SK-N-SH (cell line): ENCODE measurements at regions not wholly inside any gene's neighbourhood (a gene's known extent, or its start where the extent isn't known, plus 50 kb on each side); places are given as distances from the start of the nearest gene placed in this dataset.

ENCODE experiments used
- CTCF ChIA-PET: fragments of 300-600, 350-600 bp; formaldehyde crosslinking; extraction: SDS; loops from one replicate; lab custom pipeline; 2021; lab: Yijun Ruan, JAX
- POLR2A ChIA-PET: fragments of 350-600 bp; sonication (Branson Sonifier 250); formaldehyde crosslinking; extraction: SDS; loops from one replicate; lab custom pipeline; 2020; ENCODE audit warnings: antibody characterized with exemption, inconsistent platforms; lab: Yijun Ruan, JAX
- DNase-seq: peaks from one replicate; pipeline ENCODE4 v3.0.0; 2012
- H2AFZ ChIP-seq: fragments of 200-600 bp; sonication (generic); 2 replicates; pipeline ENCODE4 v1.8.1; 2016; ENCODE audit warnings: antibody characterized with exemption, mild to moderate bottlenecking, low read depth
- H3F3A ChIP-seq: fragments of 200-600 bp; sonication (generic); replicated peaks from 2 replicates; pipeline ENCODE3; 2016; ENCODE audit warnings: antibody characterized with exemption, mild to moderate bottlenecking; ENCODE audit not compliant: insufficient read depth
- H3K27ac ChIP-seq, 2 experiments: fragments of 200-500 bp in 1 of 2; fragments of 200-600 bp in 1 of 2; sonication (Bioruptor generic) in 1 of 2; sonication (generic), shearing (Covaris generic) in 1 of 2; 2 replicates each; pipeline versions ENCODE4 v1.5.1 to v1.6.1; 2014 to 2016; ENCODE audit warnings: low read depth in 2 of 2, inconsistent platforms in 1 of 2, low read length in 1 of 2, mild to moderate bottlenecking in 1 of 2, mixed read lengths in 1 of 2
- H3K27me3 ChIP-seq: fragments of 200-600 bp; sonication (generic), shearing (Covaris generic); 2 replicates; pipeline ENCODE4 v1.6.1; 2016; ENCODE audit warnings: mixed run types; ENCODE audit not compliant: insufficient read depth
- H3K36me3 ChIP-seq, 2 experiments: fragments of 200-500 bp in 1 of 2; fragments of 200-600 bp in 1 of 2; sonication (Bioruptor generic) in 1 of 2; sonication (generic) in 1 of 2; replicated peaks in 1 of 2; 2 replicates each; pipeline versions ENCODE3 to v1.5.1; 2014 to 2016; ENCODE audit warnings: low read length in 1 of 2, mild to moderate bottlenecking in 1 of 2; ENCODE audit not compliant: insufficient read depth in 2 of 2, control insufficient read depth in 1 of 2
- H3K4me1 ChIP-seq, 2 experiments: fragments of 200-500 bp in 1 of 2; fragments of 200-600 bp in 1 of 2; sonication (Bioruptor generic) in 1 of 2; sonication (generic), shearing (Covaris generic) in 1 of 2; 2 replicates each; pipeline versions ENCODE4 v1.5.1 to v1.6.1; 2014 to 2016; ENCODE audit warnings: low read depth in 1 of 2, low read length in 1 of 2, mixed run types in 1 of 2; ENCODE audit not compliant: insufficient read depth in 2 of 2, control insufficient read depth in 1 of 2
- H3K4me2 ChIP-seq: fragments of 200-600 bp; sonication (generic), shearing (Covaris generic); 2 replicates; pipeline ENCODE4 v1.6.1; 2017; ENCODE audit warnings: mixed run types
- H3K4me3 ChIP-seq, 2 experiments: fragments of 200-500 bp in 1 of 2; fragments of 200-600 bp in 1 of 2; sonication (Bioruptor generic) in 1 of 2; sonication (generic), shearing (Covaris generic) in 1 of 2; 2 replicates each; pipeline versions ENCODE4 v1.5.1 to v1.8.1; 2014 to 2016; ENCODE audit warnings: low read depth in 2 of 2, inconsistent platforms in 1 of 2, low read length in 1 of 2, mild to moderate bottlenecking in 1 of 2, mixed read lengths in 1 of 2, moderate library complexity in 1 of 2
- H3K79me2 ChIP-seq: fragments of 200-600 bp; sonication (generic); 2 replicates; pipeline ENCODE4 v1.8.1; 2017; ENCODE audit warnings: mild to moderate bottlenecking; ENCODE audit not compliant: insufficient read depth
- H3K9ac ChIP-seq: fragments of 200-600 bp; sonication (generic); 2 replicates; pipeline ENCODE4 v1.6.1; 2017; ENCODE audit warnings: mixed run types
- H3K9me2 ChIP-seq: fragments of 200-600 bp; sonication (generic); 2 replicates; pipeline ENCODE4 v1.6.1; 2017; ENCODE audit warnings: mixed run types
- H3K9me3 ChIP-seq: fragments of 200-600 bp; sonication (generic); 2 replicates; pipeline ENCODE4 v1.6.1; 2017; ENCODE audit warnings: mixed run types, mild to moderate bottlenecking, moderate library complexity
- H4K20me1 ChIP-seq: fragments of 200-600 bp; sonication (generic); 2 replicates; pipeline ENCODE4 v1.6.1; 2017; ENCODE audit warnings: mild to moderate bottlenecking, mixed run types; ENCODE audit not compliant: insufficient read depth
- ELF1 ChIP-seq: IDR thresholded peaks from 2 replicates; pipeline ENCODE4 v1.4.0; 2012
- EP300 ChIP-seq, 2 experiments: IDR thresholded peaks; 2 replicates each; pipeline versions ENCODE4 v1.4.0 to v1.6.1; 2012; ENCODE audit warnings: borderline replicate concordance in 1 of 2, low read depth in 1 of 2, low read length in 1 of 2
- FOXJ3 ChIP-seq: sonication (generic); formaldehyde crosslinking; IDR thresholded peaks from 2 replicates; pipeline ENCODE4 v1.5.1; 2020; ENCODE audit warnings: mild to moderate bottlenecking, missing genetic modification reagents
- FOXM1 ChIP-seq: IDR thresholded peaks from 2 replicates; pipeline ENCODE4 v1.4.0; 2012; ENCODE audit warnings: low read depth, mild to moderate bottlenecking
- MEF2A ChIP-seq: IDR thresholded peaks from 2 replicates; pipeline ENCODE4 v1.4.0; 2012; ENCODE audit warnings: low read depth, borderline replicate concordance
- MXI1 ChIP-seq: IDR thresholded peaks from 2 replicates; pipeline ENCODE4 v1.6.1; 2012; ENCODE audit warnings: mild to moderate bottlenecking, low read depth, low read length, improper control_type of control experiment
- NFIC ChIP-seq: IDR thresholded peaks from 2 replicates; pipeline ENCODE4 v1.4.0; 2012; ENCODE audit warnings: borderline replicate concordance
- NRF1 ChIP-seq: IDR thresholded peaks from 2 replicates; pipeline ENCODE4 v1.6.1; 2012; ENCODE audit warnings: low read depth, mild to moderate bottlenecking, low read length
- RAD21 ChIP-seq: IDR thresholded peaks from 2 replicates; pipeline ENCODE4 v1.6.1; 2012; ENCODE audit warnings: mild to moderate bottlenecking, low read length
- RCOR1 ChIP-seq: fragments of 150-350 bp; IDR thresholded peaks from 2 replicates; pipeline ENCODE4 v1.6.1; 2017; ENCODE audit warnings: antibody characterized with exemption, low read length
- RFX5 ChIP-seq: IDR thresholded peaks from 2 replicates; pipeline ENCODE4 v1.6.1; 2012; ENCODE audit warnings: mild to moderate bottlenecking, improper control_type of control experiment, low read length
- RXRA ChIP-seq: IDR thresholded peaks from 2 replicates; pipeline ENCODE4 v1.4.0; 2012; ENCODE audit warnings: low read depth, mild to moderate bottlenecking, borderline replicate concordance
- SIN3A ChIP-seq: IDR thresholded peaks from 2 replicates; pipeline ENCODE4 v1.6.1; 2012; ENCODE audit warnings: low read depth, mild to moderate bottlenecking, low read length, moderate library complexity, borderline replicate concordance
- SMC3 ChIP-seq: IDR thresholded peaks from 2 replicates; pipeline ENCODE4 v1.6.1; 2012; ENCODE audit warnings: low read depth, low read length, improper control_type of control experiment
- TAF1 ChIP-seq: IDR thresholded peaks from 2 replicates; pipeline ENCODE4 v1.6.1; 2012; ENCODE audit warnings: low read depth, mild to moderate bottlenecking, low read length, moderate library complexity, borderline replicate concordance
- TEAD4 ChIP-seq: IDR thresholded peaks from 2 replicates; pipeline ENCODE4 v1.4.0; 2012; ENCODE audit warnings: mild to moderate bottlenecking, borderline replicate concordance; ENCODE audit not compliant: insufficient read depth
- YY1 ChIP-seq: IDR thresholded peaks from 2 replicates; pipeline ENCODE4 v1.4.0; 2012; ENCODE audit warnings: low read depth, mild to moderate bottlenecking
- TF ChIP-seq, protein P1 (sequence below): IDR thresholded peaks from 2 replicates; pipeline ENCODE4; 2012
- TF ChIP-seq, protein P2 (sequence below): IDR thresholded peaks from 2 replicates; pipeline ENCODE4 v1.4.0; 2012; ENCODE audit warnings: low read depth
- TF ChIP-seq, protein P3 (sequence below): IDR thresholded peaks from 2 replicates; pipeline ENCODE4 v1.6.1; 2012; ENCODE audit warnings: mild to moderate bottlenecking, low read depth, low read length, moderate library complexity
- TF ChIP-seq, protein P4 (sequence below): fragments of 150-350 bp; IDR thresholded peaks from 2 replicates; pipeline ENCODE4 v1.6.1; 2017; ENCODE audit warnings: antibody characterized with exemption, low read length, low read depth, borderline replicate concordance

DNA sequence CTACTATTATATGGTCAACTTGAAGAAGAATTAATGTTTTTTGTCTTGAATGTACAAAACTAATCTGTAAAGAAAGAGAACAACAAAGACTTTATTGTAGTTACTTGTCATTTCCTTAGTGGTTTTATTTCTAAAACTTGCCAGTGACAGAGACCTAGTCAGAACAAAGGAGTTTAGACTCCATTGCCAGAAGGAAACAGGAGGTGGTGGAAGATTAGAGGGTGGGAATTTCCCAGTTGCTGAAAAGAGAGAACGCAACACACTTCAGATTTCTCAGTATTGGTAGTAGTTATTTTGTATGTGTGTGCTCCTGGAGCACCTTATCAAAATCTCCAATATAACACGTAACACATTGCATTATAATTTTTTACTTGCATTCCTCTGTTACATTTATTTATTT is 81.4 kb downstream of the CDCA7 start (continued):
- TF ChIP-seq, protein P1, sequence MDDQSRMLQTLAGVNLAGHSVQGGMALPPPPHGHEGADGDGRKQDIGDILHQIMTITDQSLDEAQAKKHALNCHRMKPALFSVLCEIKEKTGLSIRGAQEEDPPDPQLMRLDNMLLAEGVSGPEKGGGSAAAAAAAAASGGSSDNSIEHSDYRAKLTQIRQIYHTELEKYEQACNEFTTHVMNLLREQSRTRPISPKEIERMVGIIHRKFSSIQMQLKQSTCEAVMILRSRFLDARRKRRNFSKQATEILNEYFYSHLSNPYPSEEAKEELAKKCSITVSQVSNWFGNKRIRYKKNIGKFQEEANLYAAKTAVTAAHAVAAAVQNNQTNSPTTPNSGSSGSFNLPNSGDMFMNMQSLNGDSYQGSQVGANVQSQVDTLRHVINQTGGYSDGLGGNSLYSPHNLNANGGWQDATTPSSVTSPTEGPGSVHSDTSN = no peak
- TF ChIP-seq RAD21 (no peak), MEF2A (no peak), FOXJ3 (CRISPR knock-in tag) (no peak), RXRA (no peak)
- TF ChIP-seq, protein P2, sequence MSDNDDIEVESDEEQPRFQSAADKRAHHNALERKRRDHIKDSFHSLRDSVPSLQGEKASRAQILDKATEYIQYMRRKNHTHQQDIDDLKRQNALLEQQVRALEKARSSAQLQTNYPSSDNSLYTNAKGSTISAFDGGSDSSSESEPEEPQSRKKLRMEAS = no peak
- TF ChIP-seq, all 33 proteins: peak for 0

DNA sequence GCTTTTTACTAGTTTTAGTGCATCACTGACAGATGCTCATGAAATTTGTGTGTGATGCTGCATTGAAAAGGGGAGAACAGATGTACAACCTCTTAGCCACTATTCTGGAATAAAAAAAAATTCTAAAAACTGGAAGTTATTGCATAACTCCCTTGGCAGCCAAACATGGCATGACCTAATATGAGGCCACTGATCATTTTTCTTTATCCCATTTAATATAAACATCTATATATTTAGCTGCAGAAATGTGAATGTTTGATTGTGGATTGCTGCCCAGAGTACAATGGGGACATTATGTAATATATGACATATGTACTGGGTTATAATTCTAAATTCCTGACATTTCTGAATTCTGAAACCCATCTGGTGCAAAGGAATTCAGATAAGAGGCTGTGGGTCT is 86.5 kb downstream of the CDCA7 start:
- Histone ChIP-seq H3K4me1 (no peaks in the 10 kb centered on the region), H3K36me3 (no peaks in the 10 kb centered on the region), H3K9ac (no peak overlapping the region), H3K9me3 (no peaks in the 10 kb centered on the region), H3K4me2 (no peak overlapping the region), H2AFZ (no peak overlapping the region), H3K4me3 (no peak overlapping the region), H3K9me2 (no peaks in the 10 kb centered on the region), H4K20me1 (no peaks in the 10 kb centered on the region), H3K27ac (no peak overlapping the region), H3F3A (no peaks in the 10 kb centered on the region), H3K27me3 (no peaks in the 10 kb centered on the region; the same call in 1 of the 2 replicates), H3K79me2 (no peaks in the 10 kb centered on the region)
- DNase-seq = no peak
- ChIA-PET CTCF (no interaction called here), POLR2A (no interaction called here)
- TF ChIP-seq, protein P3, sequence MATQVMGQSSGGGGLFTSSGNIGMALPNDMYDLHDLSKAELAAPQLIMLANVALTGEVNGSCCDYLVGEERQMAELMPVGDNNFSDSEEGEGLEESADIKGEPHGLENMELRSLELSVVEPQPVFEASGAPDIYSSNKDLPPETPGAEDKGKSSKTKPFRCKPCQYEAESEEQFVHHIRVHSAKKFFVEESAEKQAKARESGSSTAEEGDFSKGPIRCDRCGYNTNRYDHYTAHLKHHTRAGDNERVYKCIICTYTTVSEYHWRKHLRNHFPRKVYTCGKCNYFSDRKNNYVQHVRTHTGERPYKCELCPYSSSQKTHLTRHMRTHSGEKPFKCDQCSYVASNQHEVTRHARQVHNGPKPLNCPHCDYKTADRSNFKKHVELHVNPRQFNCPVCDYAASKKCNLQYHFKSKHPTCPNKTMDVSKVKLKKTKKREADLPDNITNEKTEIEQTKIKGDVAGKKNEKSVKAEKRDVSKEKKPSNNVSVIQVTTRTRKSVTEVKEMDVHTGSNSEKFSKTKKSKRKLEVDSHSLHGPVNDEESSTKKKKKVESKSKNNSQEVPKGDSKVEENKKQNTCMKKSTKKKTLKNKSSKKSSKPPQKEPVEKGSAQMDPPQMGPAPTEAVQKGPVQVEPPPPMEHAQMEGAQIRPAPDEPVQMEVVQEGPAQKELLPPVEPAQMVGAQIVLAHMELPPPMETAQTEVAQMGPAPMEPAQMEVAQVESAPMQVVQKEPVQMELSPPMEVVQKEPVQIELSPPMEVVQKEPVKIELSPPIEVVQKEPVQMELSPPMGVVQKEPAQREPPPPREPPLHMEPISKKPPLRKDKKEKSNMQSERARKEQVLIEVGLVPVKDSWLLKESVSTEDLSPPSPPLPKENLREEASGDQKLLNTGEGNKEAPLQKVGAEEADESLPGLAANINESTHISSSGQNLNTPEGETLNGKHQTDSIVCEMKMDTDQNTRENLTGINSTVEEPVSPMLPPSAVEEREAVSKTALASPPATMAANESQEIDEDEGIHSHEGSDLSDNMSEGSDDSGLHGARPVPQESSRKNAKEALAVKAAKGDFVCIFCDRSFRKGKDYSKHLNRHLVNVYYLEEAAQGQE = no peak
- TF ChIP-seq RFX5 (no peak), ELF1 (no peak), NFIC (no peak), SMC3 (no peak), RCOR1 (no peak), SIN3A (no peak), MXI1 (no peak), MEF2A (no peak), FOXM1 (no peak), TEAD4 (no peak), EP300 (IDR thresholded peaks at IDR 0.05; ENCODE audit: borderline replicate concordance in 1 of 2, low read depth in 1 of 2, low read length in 1 of 2) (no peak), YY1 (no peak), NRF1 (no peak), TAF1 (no peak)
- TF ChIP-seq, protein P2 = no peak
- TF ChIP-seq, protein P4, sequence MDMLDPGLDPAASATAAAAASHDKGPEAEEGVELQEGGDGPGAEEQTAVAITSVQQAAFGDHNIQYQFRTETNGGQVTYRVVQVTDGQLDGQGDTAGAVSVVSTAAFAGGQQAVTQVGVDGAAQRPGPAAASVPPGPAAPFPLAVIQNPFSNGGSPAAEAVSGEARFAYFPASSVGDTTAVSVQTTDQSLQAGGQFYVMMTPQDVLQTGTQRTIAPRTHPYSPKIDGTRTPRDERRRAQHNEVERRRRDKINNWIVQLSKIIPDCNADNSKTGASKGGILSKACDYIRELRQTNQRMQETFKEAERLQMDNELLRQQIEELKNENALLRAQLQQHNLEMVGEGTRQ = no peak
